Activated T-helper 17 cell treated with anti-CD3 and anti-CD28 coated beads, Interleukin-2, amount 50 U/mL, for 72 hours (primary cell): ENCODE measurements at regions not wholly inside any gene's neighbourhood (a gene's known extent, or its start where the extent isn't known, plus 50 kb on each side); places are given as distances from the start of the nearest gene placed in this dataset.

Experiments used
- ATAC-seq: fragments of 150-1000 bp; cut with Tn5 transposase; replicated peaks from 2 replicates; pipeline ENCODE4 v1.10.0; 2021; ENCODE audit warnings: mild to moderate bottlenecking, moderate library complexity
- H3K27ac Mint-ChIP-seq: one replicate; pipeline ENCODE4 v1.8.0; 2022; ENCODE audit warnings: mixed read lengths
- H3K27me3 Mint-ChIP-seq: one replicate; pipeline ENCODE4 v1.8.0; 2022; ENCODE audit warnings: mixed read lengths
- H3K36me3 Mint-ChIP-seq: one replicate; pipeline ENCODE4 v1.8.0; 2022; ENCODE audit warnings: low read depth, mild to moderate bottlenecking, mixed read lengths
- H3K4me1 Mint-ChIP-seq: one replicate; pipeline ENCODE4 v1.8.0; 2022; ENCODE audit warnings: mixed read lengths
- H3K4me3 Mint-ChIP-seq: one replicate; pipeline ENCODE4 v1.8.0; 2022; ENCODE audit warnings: mild to moderate bottlenecking, mixed read lengths
- H3K9me3 Mint-ChIP-seq: one replicate; pipeline ENCODE4 v1.8.0; 2022; ENCODE audit warnings: mixed read lengths

DNA sequence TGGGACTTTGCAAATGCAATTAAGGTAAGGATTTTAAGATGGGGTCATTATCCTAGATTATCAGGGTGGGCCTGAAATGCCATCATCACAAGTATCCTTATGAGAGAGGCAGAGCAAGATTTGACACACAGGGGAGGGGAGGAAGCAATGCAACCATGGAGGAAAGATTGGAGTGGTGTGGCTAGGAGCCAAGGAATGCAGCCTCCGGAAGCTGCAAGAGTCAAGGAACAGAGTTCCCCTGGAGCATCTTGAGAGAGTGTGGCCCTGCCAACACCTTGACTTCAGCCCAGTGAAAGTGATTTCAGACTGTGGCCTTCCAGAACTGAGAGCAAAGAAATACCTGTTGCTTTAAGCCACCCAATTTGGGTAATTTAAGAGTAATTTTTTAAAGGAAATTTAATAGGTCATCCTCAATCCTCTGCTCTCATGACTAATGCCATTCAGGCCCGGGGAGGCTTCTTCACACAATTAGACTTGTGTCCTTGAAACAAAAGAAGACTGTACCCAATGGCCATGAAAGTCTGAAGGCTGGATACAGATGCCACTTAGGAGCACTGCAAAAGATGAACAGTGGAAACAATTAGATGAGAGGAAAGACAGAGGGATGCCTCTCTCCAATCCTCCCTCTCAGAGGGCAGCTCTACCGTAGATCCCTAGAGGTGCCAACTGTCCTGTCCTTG, 250.3 kb upstream of the ID2 start:
- Mint-ChIP-seq H3K27me3 (no peaks in the 10 kb centered on the region), H3K9me3 (peaks cover 3% of the 10 kb centered on the region), H3K4me1 (peaks cover 19% of the 10 kb centered on the region), H3K4me3 (no peak overlapping the region), H3K27ac (no peak overlapping the region), H3K36me3 (peaks cover 16% of the 10 kb centered on the region)
- no peak for ATAC-seq

DNA sequence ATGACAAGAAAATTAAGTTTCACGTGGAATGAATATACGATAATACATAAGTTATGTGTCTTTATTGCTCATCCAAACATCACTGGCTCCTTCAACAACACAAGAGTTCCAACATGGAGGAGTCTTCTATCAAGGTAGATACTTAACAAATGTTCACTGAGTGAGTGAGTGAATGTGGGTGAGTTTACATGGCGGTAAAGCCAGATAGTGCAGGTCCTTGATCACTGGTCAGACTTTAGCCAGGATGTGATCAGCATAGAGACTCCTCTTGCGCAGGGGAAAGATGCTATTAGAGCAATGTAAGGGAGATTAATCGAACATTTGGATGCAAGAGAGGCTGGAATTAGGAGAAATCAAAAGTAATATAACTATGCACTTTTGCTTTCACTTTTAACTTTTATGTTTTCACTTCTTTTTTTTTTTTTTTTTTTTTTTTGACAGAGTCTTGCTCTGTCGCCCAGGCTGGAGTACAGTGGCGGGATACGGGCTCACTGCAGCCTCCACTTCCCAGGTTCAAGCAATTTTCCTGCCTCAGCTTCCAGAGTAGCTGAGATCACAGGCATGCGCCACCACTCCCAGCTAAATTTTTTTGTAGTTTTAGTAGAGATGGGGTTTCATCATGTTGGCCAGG, 249.0 kb upstream of the ID2 start:
- peaks cover 25% of the 10 kb centered on the region for H3K36me3 Mint-ChIP-seq
- ATAC-seq: peak; percentile 24
- H3K27ac Mint-ChIP-seq: peak overlapping the region; percentile 75
- peaks cover 15% of the 10 kb centered on the region for H3K4me1 Mint-ChIP-seq
- no peaks in the 10 kb centered on the region for H3K27me3 Mint-ChIP-seq
- H3K4me3 Mint-ChIP-seq: peak overlapping the region; percentile 73
- peaks cover 3% of the 10 kb centered on the region for H3K9me3 Mint-ChIP-seq

DNA sequence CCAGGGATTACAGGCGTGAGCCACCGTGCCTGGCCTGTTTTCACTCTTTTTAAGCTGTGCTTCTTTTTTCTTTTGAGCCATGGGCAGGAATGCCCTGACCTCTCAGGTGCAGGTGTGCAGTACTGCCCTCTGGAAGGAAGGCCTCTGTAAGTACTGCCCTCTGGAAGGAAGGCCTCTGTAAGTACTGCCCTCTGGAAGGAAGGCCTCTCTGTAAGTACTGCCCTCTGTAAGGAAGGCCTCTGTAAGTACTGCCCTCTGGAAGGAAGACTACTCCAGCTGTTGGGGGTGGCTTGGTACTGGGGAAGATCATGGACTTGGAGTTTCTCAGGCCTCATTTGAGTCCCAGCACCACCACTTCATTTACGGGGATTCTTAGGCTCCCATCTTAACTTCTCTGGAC, 248.5 kb upstream of the ID2 start:
- ATAC-seq: peak; percentile 47
- Mint-ChIP-seq H3K4me3 (peak overlapping the region; percentile 73), H3K36me3 (peaks cover 25% of the 10 kb centered on the region), H3K27ac (peak overlapping the region; percentile 75), H3K9me3 (peaks cover 3% of the 10 kb centered on the region), H3K27me3 (no peaks in the 10 kb centered on the region), H3K4me1 (peaks cover 16% of the 10 kb centered on the region)

DNA sequence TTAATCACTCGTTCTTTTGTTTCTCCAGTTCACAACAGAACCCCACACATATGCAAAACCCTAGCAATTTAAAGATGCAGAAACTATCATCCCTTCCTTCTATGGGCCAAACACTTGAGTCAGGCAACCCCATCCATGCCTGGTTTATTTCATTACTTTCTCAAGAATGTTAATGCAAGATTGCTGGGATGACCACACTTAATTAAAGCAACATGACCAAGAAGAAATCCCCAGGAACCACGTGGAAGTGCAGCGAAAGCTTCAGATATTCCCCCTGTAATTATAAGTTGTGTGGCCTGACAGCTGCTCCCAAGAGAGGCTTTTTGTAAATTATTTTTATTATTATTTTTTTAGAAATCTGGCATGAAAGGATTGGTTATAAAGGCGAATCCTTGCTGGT, 246.2 kb upstream of the ID2 start:
- ATAC-seq: no peak
- Mint-ChIP-seq H3K36me3 (peaks cover 46% of the 10 kb centered on the region), H3K9me3 (peaks cover 3% of the 10 kb centered on the region), H3K4me1 (peaks cover 31% of the 10 kb centered on the region), H3K4me3 (no peak overlapping the region), H3K27ac (no peak overlapping the region), H3K27me3 (no peaks in the 10 kb centered on the region)

DNA sequence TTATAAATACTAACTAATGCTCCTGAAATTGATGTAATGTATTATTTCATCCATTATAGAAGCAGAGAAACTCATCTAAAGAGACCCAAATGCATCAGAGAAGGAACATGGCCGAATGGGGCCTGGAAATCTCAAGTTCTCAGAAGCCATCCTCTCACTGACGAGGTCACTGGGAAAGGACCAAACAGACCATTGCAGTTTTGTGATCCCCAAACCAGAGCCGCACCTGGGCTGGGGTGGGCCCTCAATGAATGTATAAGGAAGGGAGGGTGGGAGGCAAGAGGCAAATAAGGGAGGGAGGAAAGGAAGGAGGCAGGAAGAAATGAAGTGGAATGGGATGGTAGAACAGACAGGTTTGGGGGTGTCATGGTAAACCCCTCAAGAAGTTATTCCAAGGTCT, 245.3 kb upstream of the ID2 start:
- Mint-ChIP-seq H3K36me3 (peaks cover 55% of the 10 kb centered on the region), H3K4me1 (peaks cover 26% of the 10 kb centered on the region), H3K4me3 (no peak overlapping the region), H3K9me3 (no peaks in the 10 kb centered on the region), H3K27ac (no peak overlapping the region), H3K27me3 (no peaks in the 10 kb centered on the region)
- ATAC-seq: no peak

DNA sequence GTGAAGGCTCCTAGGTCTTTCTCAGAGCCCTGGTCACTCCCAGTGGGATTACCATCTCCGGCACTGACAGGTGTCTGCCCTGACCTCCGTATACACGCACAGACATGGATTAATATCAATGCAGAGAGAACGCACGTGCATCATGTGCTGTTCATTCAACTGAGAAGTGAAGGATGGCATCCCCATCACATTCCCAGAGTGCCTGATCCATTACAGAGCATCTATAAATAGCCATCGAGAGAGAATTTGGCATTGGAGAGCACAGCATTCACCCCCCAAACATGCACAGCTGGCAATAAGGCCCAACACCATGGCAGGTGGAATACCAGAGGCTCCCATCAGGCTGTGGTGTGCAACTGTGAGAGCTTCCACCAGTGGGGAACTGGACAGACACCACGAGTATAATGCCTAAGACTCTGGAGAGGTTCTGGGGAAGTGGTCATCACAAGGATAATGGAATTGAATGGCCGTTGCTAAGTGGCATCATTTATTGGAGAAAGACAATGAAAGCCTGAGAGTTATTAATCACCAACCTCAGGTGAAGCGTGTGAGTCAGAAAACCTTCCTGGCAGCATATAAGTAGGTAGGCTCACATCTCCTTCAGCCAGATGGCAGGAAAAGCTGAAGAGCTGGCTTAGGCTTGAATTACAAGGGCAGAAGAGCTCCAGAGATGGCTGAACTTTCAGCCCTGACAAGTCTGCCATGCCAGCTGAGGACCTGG, 244.5 kb upstream of the ID2 start:
- ATAC-seq: peak; percentile 28
- peaks cover 26% of the 10 kb centered on the region for H3K4me1 Mint-ChIP-seq

DNA sequence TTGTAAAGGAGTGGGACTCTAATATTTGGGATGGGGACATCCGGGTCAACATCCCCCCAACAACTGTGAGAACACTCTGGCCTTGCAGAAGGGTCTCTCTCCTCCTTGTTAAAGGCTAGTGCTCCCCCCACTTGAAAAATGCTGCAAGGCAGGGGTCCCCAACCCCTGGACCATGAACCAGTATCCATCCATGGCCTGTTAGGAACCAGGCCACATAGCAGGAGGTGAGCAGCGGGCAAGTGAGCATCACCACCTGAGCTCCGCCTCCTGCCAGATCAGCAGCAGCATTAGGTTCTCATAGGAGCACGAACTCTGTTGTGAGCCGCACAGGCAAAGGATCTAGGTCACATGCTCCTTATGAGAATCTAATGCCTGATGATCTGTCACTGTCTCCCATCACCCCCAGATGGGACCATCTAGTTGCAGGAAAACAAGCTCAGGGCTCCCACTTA, 243.9 kb upstream of the ID2 start:
- Mint-ChIP-seq H3K4me3 (no peak overlapping the region), H3K9me3 (no peaks in the 10 kb centered on the region), H3K27me3 (no peaks in the 10 kb centered on the region), H3K4me1 (peaks cover 23% of the 10 kb centered on the region), H3K27ac (no peak overlapping the region), H3K36me3 (peaks cover 67% of the 10 kb centered on the region)
- no peak for ATAC-seq

More for the DNA sequence above, 244.5 kb upstream of the ID2 start:
- H3K27me3 Mint-ChIP-seq: no peaks in the 10 kb centered on the region
- H3K9me3 Mint-ChIP-seq: no peaks in the 10 kb centered on the region
- peaks cover 63% of the 10 kb centered on the region for H3K36me3 Mint-ChIP-seq
- no peak overlapping the region for H3K27ac Mint-ChIP-seq
- no peak overlapping the region for H3K4me3 Mint-ChIP-seq

DNA sequence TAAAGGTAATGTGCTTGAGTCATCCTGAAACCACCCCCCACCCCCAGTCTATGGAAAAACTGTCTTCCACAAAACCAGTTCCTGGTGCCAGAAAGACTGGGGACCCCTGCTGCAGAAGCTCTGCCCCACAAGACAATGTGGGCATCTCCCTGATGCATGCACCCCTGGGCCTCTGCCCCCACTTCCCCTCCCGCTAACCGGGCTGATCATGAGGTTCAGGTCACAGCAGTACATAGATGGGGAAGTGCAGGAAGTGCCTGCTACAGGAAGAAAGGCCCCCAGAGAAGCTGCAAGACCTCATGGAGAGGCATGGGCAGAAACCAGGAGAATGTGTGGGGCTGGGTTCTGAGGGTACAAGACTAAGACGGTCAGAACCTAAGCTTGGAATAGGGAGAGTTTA, 243.4 kb upstream of the ID2 start:
- H3K27ac Mint-ChIP-seq: peak overlapping the region; percentile 74

DNA sequence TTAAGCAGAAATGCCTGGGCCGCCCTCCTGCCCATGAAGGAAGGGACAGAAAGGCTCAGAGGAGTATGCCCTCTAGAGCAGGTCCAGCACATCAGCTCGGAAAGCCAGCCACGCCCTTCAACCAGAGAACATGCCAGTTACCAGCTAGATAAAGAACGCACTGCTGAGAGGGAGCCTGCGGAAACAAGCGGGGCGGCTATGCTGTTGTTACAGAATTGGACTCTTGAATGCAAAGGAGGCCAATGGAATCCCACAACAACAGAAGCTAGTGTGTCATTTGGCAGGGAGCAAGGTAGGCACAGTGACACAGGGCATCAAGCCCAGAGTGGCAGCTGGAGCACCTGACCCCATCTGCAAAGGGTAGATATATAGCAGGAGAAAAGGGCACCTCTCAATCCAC, 242.9 kb upstream of the ID2 start:
- H3K9me3 Mint-ChIP-seq: no peaks in the 10 kb centered on the region

More for the DNA sequence above, 243.4 kb upstream of the ID2 start:
- no peak for ATAC-seq
- Mint-ChIP-seq H3K27me3 (no peaks in the 10 kb centered on the region), H3K4me3 (no peak overlapping the region), H3K4me1 (peaks cover 25% of the 10 kb centered on the region), H3K36me3 (peaks cover 72% of the 10 kb centered on the region), H3K9me3 (no peaks in the 10 kb centered on the region)

DNA sequence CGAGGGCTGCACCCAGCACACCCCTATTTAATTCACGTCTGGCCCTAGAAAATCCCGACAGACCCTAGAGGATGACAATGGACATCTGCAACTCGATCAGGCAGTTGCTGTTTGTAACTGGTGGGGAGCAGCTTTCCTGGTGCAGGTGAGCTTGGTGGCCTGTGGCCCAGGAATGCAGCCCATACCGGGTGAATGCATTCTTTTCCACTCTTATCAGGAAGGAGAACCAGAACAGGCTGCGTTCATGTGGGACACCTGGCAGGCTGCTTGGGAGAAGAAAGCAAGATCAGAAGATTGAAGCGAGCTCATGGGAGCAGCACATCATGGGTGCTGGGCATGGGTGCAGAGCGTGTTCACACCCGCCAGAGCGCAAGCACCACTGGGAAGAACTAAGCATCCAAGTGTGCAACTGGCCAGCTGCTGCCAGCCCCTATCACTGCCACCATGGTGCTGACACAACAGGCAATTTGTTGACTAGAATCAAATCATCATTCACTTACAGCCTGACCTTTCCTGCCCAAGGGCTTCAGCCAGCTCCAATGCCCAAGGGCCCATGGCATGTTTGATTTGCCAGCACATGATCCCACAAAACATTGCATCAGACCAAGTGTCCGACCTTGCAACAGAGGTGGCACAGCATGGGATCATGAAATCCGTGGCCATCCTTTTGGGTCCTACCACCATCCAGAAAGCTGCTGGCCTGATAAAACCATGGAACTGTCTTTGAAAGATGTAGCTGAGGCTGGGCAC, 241.7 kb upstream of the ID2 start:
- H3K36me3 Mint-ChIP-seq: peaks cover 65% of the 10 kb centered on the region
- peak overlapping the region; percentile 75 for H3K27ac Mint-ChIP-seq
- H3K4me3 Mint-ChIP-seq: no peak overlapping the region
- peaks cover 23% of the 10 kb centered on the region for H3K4me1 Mint-ChIP-seq
- no peak for ATAC-seq
- no peaks in the 10 kb centered on the region for H3K27me3 Mint-ChIP-seq
- H3K9me3 Mint-ChIP-seq: no peaks in the 10 kb centered on the region

More for the DNA sequence above, 242.9 kb upstream of the ID2 start:
- Mint-ChIP-seq H3K27me3 (no peaks in the 10 kb centered on the region), H3K27ac (peak overlapping the region; percentile 74), H3K4me3 (no peak overlapping the region), H3K36me3 (peaks cover 72% of the 10 kb centered on the region), H3K4me1 (peaks cover 23% of the 10 kb centered on the region)
- ATAC-seq: no peak

DNA sequence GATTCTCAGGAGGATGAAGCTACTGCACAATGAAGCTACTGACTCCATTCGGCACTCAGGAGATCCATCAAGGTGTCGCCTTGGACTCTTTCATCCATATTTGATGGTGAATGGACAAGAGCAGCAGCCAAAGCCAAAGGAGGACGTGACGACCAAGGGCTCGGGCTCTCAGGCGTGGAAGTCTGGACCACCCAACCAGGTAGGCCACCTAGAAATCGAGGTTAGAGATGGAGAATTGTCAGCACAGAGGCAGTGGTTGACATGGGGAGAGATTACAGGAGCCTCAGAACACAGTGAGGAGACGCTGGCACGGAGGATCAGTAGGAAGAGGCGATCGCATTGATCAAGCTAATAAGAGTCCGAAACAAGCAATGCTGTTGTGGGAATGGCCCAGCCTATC, 240.5 kb upstream of the ID2 start:
- ATAC-seq: no peak
- no peaks in the 10 kb centered on the region for H3K27me3 Mint-ChIP-seq
- H3K36me3 Mint-ChIP-seq: peaks cover 60% of the 10 kb centered on the region
- no peak overlapping the region for H3K27ac Mint-ChIP-seq
- no peak overlapping the region for H3K4me3 Mint-ChIP-seq
- peaks cover 23% of the 10 kb centered on the region for H3K4me1 Mint-ChIP-seq
- H3K9me3 Mint-ChIP-seq: no peaks in the 10 kb centered on the region

DNA sequence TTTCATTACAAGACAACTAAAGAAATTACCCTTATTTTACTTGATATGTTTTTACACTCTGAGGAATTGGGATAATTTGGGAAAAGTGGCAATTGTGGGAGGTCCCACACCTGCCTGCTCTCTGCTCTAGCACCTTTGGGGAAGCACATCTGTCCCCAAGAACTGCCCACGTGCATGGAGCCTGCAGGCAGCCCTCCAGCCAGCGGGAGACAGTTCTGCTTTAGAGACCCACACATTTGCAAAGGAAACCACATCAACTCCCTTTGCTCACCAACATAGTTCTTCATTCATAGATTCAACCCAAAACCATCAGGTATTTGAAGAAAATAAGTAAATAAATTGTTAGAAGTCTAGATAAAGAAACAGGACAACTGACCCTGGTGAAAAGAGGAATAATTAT, 239.9 kb upstream of the ID2 start:
- Mint-ChIP-seq H3K27ac (no peak overlapping the region), H3K27me3 (no peaks in the 10 kb centered on the region), H3K4me3 (no peak overlapping the region), H3K36me3 (peaks cover 54% of the 10 kb centered on the region), H3K9me3 (no peaks in the 10 kb centered on the region), H3K4me1 (peaks cover 23% of the 10 kb centered on the region)
- no peak for ATAC-seq

DNA sequence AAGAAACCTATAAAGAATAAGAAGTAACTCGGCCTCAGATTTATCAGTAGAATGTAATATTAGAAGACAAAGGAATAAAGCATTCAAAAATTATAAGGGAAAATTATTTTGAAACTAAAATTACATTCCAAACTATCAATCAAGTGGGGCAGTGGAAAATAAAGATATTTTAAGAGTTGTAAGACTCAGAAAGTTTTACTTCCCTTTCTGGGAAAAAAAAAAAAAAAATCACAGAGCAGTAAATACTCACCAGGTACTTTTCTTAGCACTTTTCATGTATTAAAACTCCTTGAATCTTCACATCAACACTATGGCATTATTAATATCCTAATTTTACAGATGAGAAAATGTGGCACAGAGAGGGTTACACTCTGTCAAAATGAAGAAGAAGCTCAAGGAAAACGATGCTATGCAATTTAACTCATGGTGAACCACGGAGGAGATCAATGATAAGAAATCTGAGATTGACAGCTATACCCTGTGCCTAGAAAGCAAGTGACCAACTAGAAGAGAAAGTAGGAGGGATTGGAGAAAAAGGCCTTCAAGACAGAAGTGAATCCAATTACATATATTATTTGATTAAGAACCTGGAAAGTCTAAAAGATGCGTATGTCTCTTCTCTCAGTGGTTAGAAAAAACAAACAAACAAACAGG, 238.9 kb upstream of the ID2 start:
- no peak for ATAC-seq
- H3K27me3 Mint-ChIP-seq: no peaks in the 10 kb centered on the region
- no peaks in the 10 kb centered on the region for H3K9me3 Mint-ChIP-seq
- H3K36me3 Mint-ChIP-seq: peaks cover 47% of the 10 kb centered on the region
- H3K27ac Mint-ChIP-seq: no peak overlapping the region
- H3K4me3 Mint-ChIP-seq: no peak overlapping the region
- H3K4me1 Mint-ChIP-seq: peaks cover 23% of the 10 kb centered on the region

DNA sequence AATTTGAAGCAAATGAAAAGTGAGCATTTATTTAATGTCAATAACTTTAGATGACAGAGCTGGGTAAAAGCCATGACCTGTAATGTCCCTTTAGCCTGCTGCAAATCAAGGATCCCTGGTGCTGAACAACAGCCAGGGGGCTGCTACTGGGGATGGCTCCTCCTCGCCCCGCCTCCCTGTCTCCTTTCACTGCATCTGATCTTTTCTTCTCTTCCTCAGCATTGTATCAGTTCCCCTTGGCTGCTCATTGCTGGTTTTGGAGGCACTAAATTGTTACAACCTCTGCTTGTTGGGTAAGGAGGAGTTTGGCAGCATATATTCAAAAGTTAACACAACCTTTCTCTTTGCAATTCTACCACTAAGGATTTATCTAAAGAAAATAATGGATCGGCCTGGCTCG, 236.3 kb upstream of the ID2 start:
- peaks cover 12% of the 10 kb centered on the region for H3K4me1 Mint-ChIP-seq
- ATAC-seq: no peak

More for the DNA sequence above, 236.3 kb upstream of the ID2 start:
- Mint-ChIP-seq H3K27ac (no peak overlapping the region), H3K4me3 (no peak overlapping the region), H3K9me3 (no peaks in the 10 kb centered on the region), H3K27me3 (no peaks in the 10 kb centered on the region), H3K36me3 (peaks cover 27% of the 10 kb centered on the region)
